GM18520 (cell line): ENCODE measurements at regions not wholly inside any gene's neighbourhood (a gene's known extent, or its start where the extent isn't known, plus 50 kb on each side); places are given as distances from the start of the nearest gene placed in this dataset.
"Not testable (repeated sequence)": the region's sequence is repeated elsewhere in the genome, so short reads cannot be mapped to it uniquely, and the experiment has no call there.

ENCODE experiments used
- ATAC-seq: cut with Tn5 transposase; IDR thresholded peaks from one replicate; pipeline ENCODE4 v1.9.1; 2021; ENCODE audit not compliant: unreplicated experiment

DNA sequence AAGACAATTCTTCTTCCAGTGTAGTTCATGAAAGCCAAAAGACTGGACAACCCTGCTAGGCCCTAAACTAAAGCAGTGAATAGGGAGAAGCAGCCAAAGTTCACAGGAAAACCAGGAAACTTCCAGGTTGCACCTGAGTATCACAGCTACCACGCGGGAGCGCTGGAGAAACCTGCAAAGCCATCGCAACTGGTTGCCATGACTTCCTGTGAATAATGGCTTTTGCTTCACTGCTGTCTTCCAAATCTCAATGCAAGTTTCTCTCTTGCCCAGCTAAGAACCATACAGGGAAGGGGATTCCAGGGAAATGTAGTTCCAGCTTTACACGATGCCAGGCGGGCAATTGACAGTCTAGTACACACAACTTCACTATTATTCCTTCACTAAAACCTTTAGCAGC lies 114.1 kb downstream of the GXYLT1 start:
- ATAC-seq = no peak

DNA sequence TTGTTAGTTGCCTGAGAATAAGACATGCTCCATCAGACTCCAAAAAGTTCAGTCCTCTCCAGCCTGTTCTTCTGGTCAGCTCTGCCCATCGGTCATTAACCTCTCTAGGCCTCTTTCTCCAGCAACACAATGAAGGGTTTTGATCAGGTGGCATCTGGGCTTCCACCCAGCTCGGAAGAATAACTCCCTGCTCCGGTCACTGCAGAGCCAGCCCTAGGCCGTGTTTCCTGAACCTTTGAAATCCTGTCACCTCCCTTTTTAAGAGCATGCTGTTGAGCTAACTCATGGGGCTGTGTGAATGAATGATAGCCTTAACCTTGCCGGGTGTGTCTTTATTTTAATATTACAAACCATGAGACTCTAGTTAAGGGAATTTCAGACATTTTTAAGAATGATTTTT lies 117.1 kb downstream of the GXYLT1 start:
- no peak for ATAC-seq

DNA sequence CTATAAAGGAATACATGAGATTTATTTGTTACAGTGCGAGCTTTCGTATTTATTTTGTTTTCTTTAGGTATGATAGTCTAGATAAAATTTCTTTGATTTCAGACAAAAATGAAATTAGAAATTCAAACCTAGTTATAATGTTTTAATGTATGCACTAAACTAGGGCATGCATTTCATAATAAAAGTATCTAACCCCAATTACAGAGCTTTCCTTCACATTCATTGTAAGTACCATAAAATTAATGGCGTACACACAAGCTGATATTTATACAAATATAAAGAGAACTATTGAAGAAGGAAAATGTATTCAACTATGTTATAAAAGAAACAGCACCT lies 120.2 kb downstream of the GXYLT1 start:
- ATAC-seq = no peak

DNA sequence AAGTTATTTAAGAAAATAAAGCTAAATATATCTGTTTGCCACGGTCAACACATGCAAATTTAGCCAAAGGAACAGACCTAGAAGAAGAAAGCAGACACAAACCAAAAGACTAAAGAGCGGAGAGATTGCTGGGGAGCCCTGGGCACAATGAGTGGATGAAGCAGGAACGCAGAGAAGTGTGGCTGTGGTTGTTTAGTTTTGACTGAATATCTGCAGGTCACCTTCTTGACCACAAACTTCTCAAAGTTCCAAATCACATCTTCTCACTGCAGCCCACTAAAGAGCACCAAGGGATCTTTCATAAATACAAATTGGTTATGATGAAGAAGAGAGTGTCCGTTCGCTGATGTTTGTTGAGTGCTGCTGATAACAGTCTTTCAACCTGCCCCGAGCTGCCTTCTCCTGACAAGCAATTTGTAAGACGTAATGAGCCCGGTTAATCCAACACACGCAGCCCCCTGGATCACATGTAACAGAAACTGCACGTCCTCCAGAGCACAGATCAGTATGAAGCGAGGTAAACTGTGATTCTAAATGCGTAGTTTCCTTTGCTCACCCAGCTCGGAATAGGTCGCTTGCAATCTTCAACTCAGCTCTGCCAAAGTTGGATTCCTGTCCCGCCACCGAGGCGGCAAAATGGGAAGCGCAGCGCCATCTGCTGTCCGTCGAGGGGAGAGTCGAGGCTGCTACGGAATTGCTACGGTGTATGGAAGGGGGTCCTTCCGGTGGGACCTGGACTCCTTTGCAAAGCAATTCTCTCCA lies 120.8 kb downstream of the GXYLT1 start:
- no peak for ATAC-seq

DNA sequence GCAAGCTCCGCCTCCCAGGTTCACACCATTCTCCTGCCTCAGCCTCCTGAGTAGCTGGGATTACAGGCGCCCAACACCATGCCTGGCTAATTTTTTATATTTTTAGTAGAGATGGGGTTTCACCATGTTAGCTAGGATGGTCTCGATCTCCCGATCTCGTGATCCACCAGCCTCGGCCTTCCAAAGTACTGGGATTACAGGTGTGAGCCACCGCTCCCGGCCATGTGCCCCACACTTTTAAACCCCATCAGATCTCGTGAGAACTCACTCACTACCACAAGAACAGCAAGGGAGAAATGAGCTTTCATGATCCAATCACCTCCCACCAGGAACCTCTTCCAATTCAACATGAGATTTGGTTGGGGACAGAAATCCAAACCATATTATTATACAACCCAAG lies 122.7 kb downstream of the GXYLT1 start:
- ATAC-seq = not testable (repeated sequence)

DNA sequence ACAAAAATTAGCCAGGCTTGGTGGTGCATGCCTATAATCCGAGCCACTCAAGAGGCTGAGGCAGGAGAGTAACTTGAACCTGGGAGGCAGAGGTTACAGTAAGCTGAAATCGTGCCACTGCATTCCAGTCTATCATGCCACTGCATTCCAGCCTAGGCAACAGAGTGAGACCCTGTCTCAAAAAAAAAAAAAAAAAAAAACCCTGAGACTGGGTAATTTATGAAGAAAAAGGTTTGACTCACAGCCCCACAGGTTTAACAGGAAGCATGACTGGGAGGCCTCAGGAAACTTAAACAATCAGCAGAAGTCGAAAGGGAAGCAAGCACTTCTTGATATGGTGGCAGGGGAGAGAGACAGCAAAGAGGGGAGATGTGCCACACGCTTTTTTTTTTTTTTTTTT lies 123.2 kb downstream of the GXYLT1 start:
- no peak for ATAC-seq

DNA sequence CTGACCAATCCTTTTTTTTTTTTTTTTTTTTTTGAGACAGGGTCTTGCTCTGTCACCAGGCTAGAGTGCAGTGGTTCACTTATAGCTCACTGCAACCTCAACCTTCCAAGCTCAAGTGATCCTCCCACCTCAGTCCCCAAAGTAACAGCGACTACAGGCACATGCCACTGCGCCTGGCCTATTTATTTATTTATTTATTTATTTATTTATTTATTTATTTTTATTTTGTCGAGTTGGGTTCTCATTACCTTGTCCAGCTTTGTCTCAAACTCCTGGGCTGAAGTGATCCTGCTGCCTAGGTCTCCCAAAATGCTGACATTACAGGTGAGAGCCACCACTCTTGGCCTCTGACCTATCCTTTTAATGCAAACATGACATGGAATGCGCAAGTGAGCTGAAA lies 124.4 kb downstream of the GXYLT1 start:
- no peak for ATAC-seq

DNA sequence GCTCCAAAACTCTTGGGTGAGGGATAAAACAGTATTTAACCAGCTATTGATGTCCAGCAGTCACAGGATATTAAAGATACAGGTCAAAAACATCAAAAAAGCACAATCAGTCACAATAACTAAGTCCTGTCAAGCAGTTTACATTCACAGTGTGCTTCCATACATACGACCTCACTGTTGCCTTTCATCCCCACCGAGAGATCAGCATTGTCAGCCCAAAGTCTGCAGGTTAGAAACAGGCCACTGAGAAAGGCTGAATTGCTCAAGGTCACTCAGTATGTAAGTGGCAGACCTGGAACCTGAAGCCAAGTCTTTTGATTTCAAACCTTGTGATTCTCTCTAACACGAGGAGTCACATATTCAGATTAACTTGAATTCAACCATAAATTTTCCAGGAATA lies 124.9 kb downstream of the GXYLT1 start:
- ATAC-seq = no peak

DNA sequence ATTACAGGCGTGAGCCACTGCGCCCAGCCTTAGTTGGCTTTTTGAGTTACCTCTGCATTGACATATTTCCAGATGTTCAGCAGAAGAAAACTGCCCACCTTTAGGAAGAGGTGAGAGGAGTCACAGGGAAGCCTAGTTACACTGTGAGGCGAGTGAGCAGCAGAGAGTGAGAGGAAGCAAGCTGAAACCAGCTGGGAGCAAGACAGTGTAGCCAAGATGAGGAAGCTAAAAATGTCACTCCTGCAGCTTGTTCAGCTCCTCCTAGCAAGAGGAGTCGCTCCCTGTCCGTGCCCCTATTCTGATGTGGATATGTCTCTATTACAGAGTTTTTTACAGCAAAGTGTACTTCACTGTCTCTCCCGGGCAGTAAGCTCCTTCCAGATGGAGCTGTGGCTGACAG lies 127.6 kb downstream of the GXYLT1 start:
- no peak for ATAC-seq

DNA sequence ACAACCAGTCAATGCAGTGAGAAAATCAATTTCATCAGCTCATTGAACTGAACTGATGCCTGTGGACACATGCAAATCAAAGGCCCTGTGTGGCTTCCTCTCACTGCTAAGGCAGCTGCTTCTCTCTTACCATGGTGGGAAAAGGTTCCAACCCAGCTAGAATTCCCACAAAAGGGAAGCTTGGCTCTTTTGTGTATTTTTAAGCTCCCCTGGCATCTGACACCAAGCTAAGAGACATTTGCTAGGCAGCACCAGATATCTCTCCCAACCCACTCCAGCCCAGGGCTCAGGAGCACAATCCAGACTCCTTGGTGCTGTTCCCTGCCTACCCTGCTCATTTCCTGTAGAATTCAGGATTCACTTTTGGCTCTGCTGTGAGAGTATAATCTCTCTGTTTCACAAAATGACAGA lies 129.6 kb downstream of the GXYLT1 start:
- no peak for ATAC-seq

DNA sequence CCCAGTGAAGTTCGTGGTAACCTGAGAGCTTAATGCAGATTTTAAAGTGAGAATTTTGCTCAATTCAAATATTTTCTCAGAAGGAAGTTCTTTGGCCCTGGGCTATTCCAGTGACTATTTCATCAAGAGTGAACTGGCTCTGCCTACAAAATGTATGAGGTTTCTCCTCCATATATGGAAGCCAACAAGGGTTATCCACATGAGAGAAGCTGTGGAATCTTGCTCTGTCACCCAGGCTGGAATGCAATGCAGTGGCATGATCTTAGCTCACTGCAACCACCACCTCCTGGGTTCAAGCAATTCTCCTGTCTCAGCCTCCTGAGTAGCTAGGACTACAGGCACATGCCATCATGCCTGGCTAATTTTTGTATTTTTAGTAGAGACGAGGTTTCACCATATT lies 132.2 kb downstream of the GXYLT1 start:
- not testable (repeated sequence) for ATAC-seq

DNA sequence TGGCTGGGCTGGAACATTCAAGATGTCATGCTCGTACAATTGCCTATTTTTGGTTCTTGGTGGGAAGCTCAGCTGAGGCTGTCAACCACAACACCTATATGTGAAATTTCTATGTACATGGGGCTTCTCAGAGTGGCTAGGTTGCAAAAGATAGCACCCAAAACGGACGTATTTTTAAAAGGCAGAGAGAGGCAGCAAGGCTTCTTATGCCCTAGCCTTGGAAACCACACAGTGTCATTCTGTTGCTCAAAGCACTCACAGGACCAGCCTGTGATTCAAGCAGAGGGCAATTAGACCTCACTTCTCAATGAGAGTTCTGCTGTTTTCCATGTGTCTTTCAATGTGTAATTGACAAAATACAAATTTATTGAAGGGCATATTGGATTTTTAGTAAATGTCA lies 134.0 kb downstream of the GXYLT1 start:
- ATAC-seq = no peak

DNA sequence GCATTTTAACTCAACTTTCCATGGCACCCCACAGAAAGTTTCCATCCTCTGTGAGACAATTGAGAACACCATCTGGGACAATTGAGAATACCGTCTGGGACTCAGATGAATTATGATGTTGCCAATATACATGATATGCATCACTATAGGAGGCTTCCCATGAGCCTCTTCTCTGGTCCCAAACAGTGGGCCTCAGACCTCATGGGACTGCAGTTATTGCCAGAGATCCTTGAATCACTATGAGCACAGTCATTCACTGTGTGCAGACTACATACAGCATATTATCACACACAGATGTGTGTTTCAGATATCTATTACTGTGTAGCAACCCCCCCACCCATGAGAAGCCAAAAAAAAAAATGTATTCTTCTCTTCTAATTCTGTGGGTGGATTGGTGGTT lies 134.4 kb downstream of the GXYLT1 start:
- no peak for ATAC-seq

DNA sequence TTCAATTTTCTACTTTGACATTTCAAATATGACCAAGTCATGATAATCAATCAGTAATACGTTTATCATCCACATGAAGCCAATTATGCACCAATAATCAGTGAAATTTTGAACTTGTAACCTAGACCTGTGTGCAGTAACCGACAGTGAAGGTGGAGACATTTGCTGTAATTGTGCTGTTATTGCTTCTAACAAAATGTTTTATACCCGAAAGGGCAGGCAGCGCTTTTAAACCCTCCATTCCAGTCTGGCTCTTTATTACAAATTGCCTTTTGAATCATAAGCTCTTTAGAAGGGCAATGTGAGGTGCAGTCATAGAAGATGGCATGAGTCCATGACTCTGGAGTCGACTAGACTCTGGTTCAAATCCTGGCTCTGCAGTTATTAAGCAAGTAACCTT lies 135.7 kb downstream of the GXYLT1 start:
- ATAC-seq = no peak

DNA sequence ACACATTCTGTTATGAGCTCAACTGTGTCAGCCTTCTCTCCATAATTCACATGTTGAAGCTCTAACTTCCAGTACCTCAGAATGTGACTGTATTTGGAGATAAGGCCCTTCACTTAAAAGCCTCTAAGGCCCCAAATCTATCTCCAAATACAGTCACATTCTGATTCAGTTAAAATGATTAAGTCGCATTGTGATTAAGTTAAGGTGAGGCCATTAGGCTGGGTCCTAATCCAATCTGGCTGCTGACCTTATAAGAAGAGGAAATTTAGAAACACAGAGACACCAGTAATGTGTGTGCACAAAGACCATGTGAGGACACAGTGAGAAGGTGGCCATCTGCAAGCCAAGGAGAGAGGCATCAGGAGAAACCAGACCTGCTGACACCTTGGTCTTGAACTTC lies 141.6 kb downstream of the GXYLT1 start:
- no peak for ATAC-seq

DNA sequence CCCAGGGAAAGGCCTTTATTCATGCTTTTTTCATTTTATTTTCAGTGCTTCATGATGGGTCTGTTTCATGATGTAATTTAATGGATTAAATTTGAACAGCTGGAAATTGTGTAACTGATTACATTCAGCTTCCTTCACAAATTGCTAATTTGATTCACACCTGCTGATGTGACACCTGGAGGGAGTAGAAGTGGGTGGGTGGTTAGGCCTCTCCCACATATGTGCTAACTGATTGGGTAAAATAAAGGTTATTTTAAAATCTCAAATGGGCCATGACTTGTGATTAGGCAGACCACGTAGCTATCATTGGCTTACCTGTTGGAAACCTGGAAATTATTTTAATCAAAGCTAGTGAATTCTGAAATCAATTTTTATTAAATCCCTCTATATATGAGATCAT lies 142.1 kb downstream of the GXYLT1 start:
- ATAC-seq = no peak

DNA sequence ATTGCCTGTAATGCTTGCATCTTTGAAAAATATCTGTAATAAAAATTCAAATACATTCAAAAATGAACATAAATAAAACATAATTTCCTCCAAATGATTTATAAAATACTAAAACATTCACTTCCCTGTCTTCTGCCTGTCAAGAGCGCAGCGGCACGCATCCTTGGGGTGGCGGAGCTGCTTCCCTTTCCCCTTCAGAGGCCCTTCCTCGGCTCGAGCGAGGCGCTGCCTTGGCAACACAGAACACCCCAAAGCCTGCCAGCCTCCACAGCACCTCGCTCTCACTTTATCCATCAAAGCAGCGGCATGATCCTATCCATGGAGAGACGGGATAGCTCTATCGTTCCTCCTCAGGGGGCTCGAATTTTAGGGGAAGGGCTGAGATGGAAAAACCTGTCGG lies 146.2 kb downstream of the GXYLT1 start:
- no peak for ATAC-seq

DNA sequence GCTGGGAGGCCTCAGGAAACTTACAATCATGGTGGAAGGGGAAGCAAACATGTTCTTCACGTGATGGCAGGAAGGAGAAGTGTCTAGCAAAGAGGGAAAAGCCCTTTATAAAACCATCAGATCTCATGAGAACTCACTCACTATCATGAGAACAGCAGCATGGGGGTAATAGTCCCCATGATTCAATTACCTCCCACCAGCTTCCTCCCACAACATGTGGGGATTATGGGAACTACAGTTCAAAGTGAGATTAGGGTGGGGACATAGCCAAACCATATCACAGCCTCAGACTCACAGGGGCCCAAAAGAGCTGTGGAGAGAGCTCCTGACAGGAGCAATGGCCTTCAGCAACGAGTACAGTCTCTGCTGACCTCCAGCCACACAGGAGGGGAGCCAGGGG lies 151.4 kb downstream of the GXYLT1 start:
- ATAC-seq = no peak

DNA sequence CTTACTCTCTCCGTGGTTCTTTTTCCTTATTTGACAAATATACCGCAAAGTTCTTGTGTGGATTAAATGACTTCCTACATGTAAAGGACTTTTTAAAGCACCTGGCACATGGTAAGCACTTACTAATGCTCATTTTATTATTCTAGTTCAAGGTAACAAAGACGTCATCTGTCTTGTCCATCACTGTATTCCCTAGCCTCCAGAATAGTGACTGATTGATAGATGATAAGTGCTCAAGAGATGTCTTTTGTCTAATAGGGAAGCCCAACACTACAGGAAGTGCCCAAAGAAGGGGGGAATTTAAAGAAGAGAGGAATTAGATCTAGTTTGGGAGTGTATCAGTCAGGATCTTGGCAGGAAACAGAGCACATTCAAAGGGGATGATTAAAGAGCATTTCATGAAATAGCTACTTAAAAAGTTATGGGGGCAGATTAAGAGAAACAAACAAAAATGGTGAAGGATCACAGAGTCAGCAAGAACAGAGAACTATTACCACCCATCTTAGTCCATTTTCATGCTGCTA lies 151.9 kb downstream of the GXYLT1 start:
- no peak for ATAC-seq

DNA sequence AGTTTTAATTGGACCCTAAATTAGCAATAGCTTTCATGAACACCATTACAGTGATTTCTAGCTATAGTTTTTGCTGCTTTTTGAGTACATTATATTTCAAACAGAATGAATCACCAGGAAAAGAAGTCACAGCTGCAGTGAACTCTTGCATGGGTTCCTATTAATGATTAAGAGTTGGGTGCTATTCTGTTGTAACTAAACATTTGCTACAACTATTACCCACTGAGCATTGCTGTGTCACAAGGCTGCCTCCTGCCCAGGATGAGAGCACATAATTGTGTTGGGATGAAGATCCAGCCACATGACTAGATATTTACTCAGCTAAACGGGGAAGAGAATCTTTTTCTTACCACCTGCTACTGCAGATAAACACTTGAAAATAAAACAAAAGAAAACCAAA lies 152.7 kb downstream of the GXYLT1 start:
- ATAC-seq = no peak

DNA sequence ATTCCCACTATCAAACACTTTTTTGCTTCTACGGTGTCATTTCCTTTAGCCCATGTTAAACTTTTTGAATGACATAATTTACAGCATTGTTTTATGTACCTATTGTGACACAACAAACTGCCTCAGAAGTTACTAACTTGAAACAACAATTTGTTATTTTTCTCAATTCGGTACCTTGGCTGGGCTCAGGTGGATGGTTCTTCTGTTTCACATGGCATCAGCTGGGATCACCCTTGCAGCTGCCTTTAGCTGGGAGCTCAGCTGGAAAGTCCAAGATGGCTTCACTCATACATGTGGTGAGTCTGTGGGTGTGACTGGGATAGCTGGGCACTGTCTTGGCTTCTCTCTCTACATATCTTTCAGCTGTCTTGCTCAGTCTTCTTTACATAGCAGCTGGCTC lies 156.0 kb downstream of the GXYLT1 start:
- no peak for ATAC-seq

DNA sequence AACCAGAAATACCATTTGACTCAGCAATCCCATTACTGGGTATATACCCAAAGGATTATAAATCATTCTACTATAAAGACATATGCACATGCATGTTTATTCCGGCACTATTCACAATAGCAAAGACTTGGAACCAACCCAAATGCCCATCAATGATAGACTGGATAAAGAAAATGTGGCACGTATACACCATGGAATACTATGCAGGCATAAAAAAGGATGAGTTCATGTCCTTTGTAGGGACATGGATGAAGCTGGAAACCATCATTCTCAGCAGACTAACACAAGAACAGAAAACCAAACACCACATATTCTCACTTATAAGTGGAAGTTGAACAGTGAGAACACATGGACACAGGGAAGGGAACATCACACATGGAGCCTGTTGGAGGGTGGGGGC lies 158.2 kb downstream of the GXYLT1 start:
- not testable (repeated sequence) for ATAC-seq

DNA sequence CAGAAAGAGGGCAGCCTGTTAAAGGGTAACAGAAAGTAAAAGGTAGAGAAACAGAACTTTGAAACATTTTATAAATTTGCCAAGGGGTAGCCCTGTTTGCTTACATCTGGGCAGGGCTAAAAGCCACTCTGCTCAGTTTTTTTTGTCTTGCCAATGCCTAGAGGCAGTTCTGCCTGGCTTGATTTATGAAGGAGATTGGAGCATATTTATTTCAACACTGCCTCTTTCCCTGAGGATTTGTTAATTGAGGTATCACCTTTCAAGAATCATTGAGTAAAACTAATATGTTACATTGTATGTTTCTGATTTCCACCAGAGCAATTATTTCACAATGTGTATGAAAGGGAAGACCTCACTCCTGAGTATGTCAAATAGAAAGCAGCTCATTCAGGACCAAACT lies 160.8 kb downstream of the GXYLT1 start:
- ATAC-seq = no peak
